GM23338 (cell line): ENCODE measurements at regions not wholly inside any gene's neighbourhood (a gene's known extent, or its start where the extent isn't known, plus 50 kb on each side); places are given as distances from the start of the nearest gene placed in this dataset.

Experiments used
- ATAC-seq: fragments of 200-7000 bp; cut with Tn5 transposase; 3 replicates; pipeline ENCODE4 v1.9.1; 2020
- DNase-seq: peaks from one replicate; pipeline ENCODE4 v3.0.0-alpha.2; 2015; ENCODE audit warnings: low spot score
- H2AFZ ChIP-seq: fragments of 200-600 bp; sonication (generic); 2 replicates; pipeline ENCODE4 v1.8.0; 2016; ENCODE audit warnings: antibody characterized with exemption, mild to moderate bottlenecking, moderate library complexity
- H3F3A ChIP-seq: fragments of 200-600 bp; sonication (generic); replicated peaks from 2 replicates; pipeline ENCODE4 v1.8.0; 2017; ENCODE audit warnings: antibody characterized with exemption, mixed run types, low read depth
- H3K27ac ChIP-seq: fragments of 200-600 bp; sonication (generic); 2 replicates; pipeline ENCODE4 v1.6.1; 2016; ENCODE audit warnings: low read depth
- H3K27me3 ChIP-seq: fragments of 200-600 bp; sonication (generic); 2 replicates; pipeline ENCODE4 v1.8.0; 2016; ENCODE audit warnings: mild to moderate bottlenecking, mixed run types, moderate library complexity; ENCODE audit not compliant: insufficient read depth
- H3K36me3 ChIP-seq: fragments of 200-600 bp; sonication (generic); 2 replicates; pipeline ENCODE4 v1.8.0; 2016; ENCODE audit warnings: mild to moderate bottlenecking; ENCODE audit not compliant: insufficient read depth
- H3K4me1 ChIP-seq: fragments of 200-600 bp; sonication (generic); 2 replicates; pipeline ENCODE4 v1.8.0; 2016; ENCODE audit warnings: mild to moderate bottlenecking, moderate library complexity; ENCODE audit not compliant: insufficient read depth
- H3K4me2 ChIP-seq: fragments of 200-600 bp; sonication (generic); 2 replicates; pipeline ENCODE4 v1.7.1; 2017; ENCODE audit warnings: mixed run types
- H3K4me3 ChIP-seq: fragments of 200-600 bp; sonication (generic); 2 replicates; pipeline ENCODE4 v1.6.1; 2016; ENCODE audit warnings: mixed run types
- H3K79me2 ChIP-seq: fragments of 200-600 bp; sonication (generic); replicated peaks from 2 replicates; pipeline ENCODE4 v1.8.0; 2017; ENCODE audit warnings: mild to moderate bottlenecking; ENCODE audit not compliant: insufficient read depth
- H3K9me2 ChIP-seq: fragments of 200-600 bp; sonication (generic); 2 replicates; pipeline ENCODE4 v1.8.0; 2017; ENCODE audit not compliant: insufficient read depth
- H4K20me1 ChIP-seq: fragments of 200-600 bp; sonication (generic); replicated peaks from 2 replicates; pipeline ENCODE4 v1.8.0; 2017; ENCODE audit warnings: mild to moderate bottlenecking; ENCODE audit not compliant: insufficient read depth
- H3K27ac Mint-ChIP-seq: 2 replicates; pipeline ENCODE4 v1.8.0; 2020; ENCODE audit warnings: inconsistent platforms, mild to moderate bottlenecking, moderate library complexity, mixed read lengths
- H3K27me3 Mint-ChIP-seq: 3 replicates; pipeline ENCODE4 v1.8.0; 2022; ENCODE audit warnings: low read depth, mild to moderate bottlenecking, moderate library complexity, mixed read lengths, inconsistent platforms; ENCODE audit not compliant: insufficient read depth, poor library complexity
- H3K36me3 Mint-ChIP-seq: 3 replicates; pipeline ENCODE4 v1.8.0; 2021; ENCODE audit warnings: low read depth, mild to moderate bottlenecking, inconsistent platforms, moderate library complexity, mixed read lengths
- H3K4me1 Mint-ChIP-seq: 3 replicates; pipeline ENCODE4 v1.8.0; 2020; ENCODE audit warnings: mild to moderate bottlenecking, inconsistent platforms, mixed read lengths
- H3K4me3 Mint-ChIP-seq: 3 replicates; pipeline ENCODE4 v1.8.0; 2021; ENCODE audit warnings: moderate library complexity, mild to moderate bottlenecking, inconsistent platforms, mixed read lengths
- H3K9me3 Mint-ChIP-seq: 3 replicates; pipeline ENCODE4 v1.8.0; 2020; ENCODE audit warnings: moderate library complexity, mild to moderate bottlenecking, inconsistent platforms, mixed read lengths
- CREB1 ChIP-seq: fragments of 250-450 bp; sonication (Bioruptor Pico); IDR thresholded peaks from 2 replicates; pipeline ENCODE4 v1.5.0; 2020; ENCODE audit warnings: low read depth, mild to moderate bottlenecking, moderate library complexity
- CTCF ChIP-seq, 2 experiments: fragments of 200-600 bp in 1 of 2; sonication (generic) in 1 of 2; conservative IDR thresholded peaks; 2 replicates each; pipeline versions ENCODE4 v1.5.1 to v1.6.1; 2016 to 2017; ENCODE audit warnings: antibody characterized with exemption in 2 of 2, low read depth in 2 of 2, mild to moderate bottlenecking in 2 of 2, moderate library complexity in 1 of 2
- ETS1 ChIP-seq: IDR thresholded peaks from 2 replicates; pipeline ENCODE4 v1.6.1; 2016; ENCODE audit warnings: antibody characterized with exemption
- EZH2 ChIP-seq: fragments of 200-600 bp; sonication (generic); IDR thresholded peaks from one replicate; pipeline ENCODE4 v1.8.0; 2017; ENCODE audit warnings: antibody characterized with exemption, mild to moderate bottlenecking, low read depth; ENCODE audit not compliant: unreplicated experiment
- EZH2phosphoT487 ChIP-seq: fragments of 200-600 bp; sonication (generic); IDR thresholded peaks from one replicate; pipeline ENCODE4 v1.8.1; 2018; ENCODE audit warnings: antibody characterized with exemption; ENCODE audit not compliant: unreplicated experiment
- JUNB ChIP-seq: IDR thresholded peaks from one replicate; pipeline ENCODE4 v1.6.1; 2016; ENCODE audit warnings: antibody characterized with exemption; ENCODE audit not compliant: unreplicated experiment
- NANOG ChIP-seq: IDR thresholded peaks from 2 replicates; pipeline ENCODE4 v1.6.1; 2016; ENCODE audit warnings: antibody characterized with exemption, borderline replicate concordance
- POLR2AphosphoS5 ChIP-seq: IDR thresholded peaks from 2 replicates; pipeline ENCODE4 v1.6.1; 2016; ENCODE audit warnings: antibody characterized with exemption, low read depth
- STAT1 ChIP-seq: IDR thresholded peaks from one replicate; pipeline ENCODE4 v1.6.1; 2016; ENCODE audit warnings: antibody characterized with exemption; ENCODE audit not compliant: unreplicated experiment
- ZNF114 ChIP-seq: fragments of 250-450 bp; sonication (Bioruptor Pico); IDR thresholded peaks from 2 replicates; pipeline ENCODE4 v1.5.0; 2020; ENCODE audit warnings: mild to moderate bottlenecking, moderate library complexity
- ZNF331 ChIP-seq: fragments of 250-450 bp; sonication (Bioruptor Pico); IDR thresholded peaks from 2 replicates; pipeline ENCODE4 v1.5.0; 2020; ENCODE audit warnings: low read depth, mild to moderate bottlenecking, moderate library complexity
- ZNF462 ChIP-seq: fragments of 250-450 bp; sonication (Bioruptor Pico); IDR thresholded peaks from 2 replicates; pipeline ENCODE4 v1.5.0; 2020; ENCODE audit warnings: mild to moderate bottlenecking, moderate library complexity
- TF ChIP-seq, protein P1 (sequence below): IDR thresholded peaks from one replicate; pipeline ENCODE4 v1.6.1; 2018; ENCODE audit warnings: antibody characterized with exemption; ENCODE audit not compliant: unreplicated experiment

DNA sequence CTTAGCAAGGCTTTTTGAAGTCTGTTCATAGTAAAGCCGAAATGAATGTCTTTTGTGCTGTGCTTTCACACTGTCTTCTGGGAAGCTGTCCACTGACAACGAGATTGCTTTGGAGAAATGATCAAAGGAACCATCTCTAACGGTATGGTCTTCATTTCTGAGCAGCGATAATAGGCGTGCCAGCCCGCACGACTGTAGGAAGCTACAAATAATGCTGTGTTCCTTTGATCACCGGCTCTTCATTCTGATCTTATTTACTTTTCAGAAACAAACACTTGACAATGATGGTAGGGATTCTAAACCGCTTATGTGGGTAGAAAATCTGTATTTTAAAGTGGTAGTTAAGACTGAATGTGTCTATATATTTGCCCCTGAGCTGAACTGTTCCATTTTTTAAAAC, 306.6 kb upstream of the EXOC2 start:
- no peaks in the 10 kb centered on the region for H3F3A ChIP-seq
- H3K27ac ChIP-seq, result no peak overlapping the region
- H3K9me2 ChIP-seq, result no peaks in the 10 kb centered on the region
- H3K27ac Mint-ChIP-seq, result no peak overlapping the region
- H2AFZ ChIP-seq, result no peak overlapping the region
- ATAC-seq (no peak), DNase-seq (no peak)
- H3K27me3 ChIP-seq, result no peaks in the 10 kb centered on the region
- TF ChIP-seq POLR2AphosphoS5 (no peak), NANOG (no peak), ETS1 (no peak), CTCF (conservative IDR thresholded peaks at IDR 0.05; ENCODE audit: low read depth in 2 of 2) (no peak), JUNB (no peak), EZH2phosphoT487 (no peak), ZNF462 (no peak), EZH2 (no peak), CREB1 (CRISPR knock-in tag) (no peak), ZNF331 (CRISPR knock-in tag) (no peak), STAT1 (no peak), ZNF114 (CRISPR knock-in tag) (no peak)
- TF ChIP-seq, protein P1, sequence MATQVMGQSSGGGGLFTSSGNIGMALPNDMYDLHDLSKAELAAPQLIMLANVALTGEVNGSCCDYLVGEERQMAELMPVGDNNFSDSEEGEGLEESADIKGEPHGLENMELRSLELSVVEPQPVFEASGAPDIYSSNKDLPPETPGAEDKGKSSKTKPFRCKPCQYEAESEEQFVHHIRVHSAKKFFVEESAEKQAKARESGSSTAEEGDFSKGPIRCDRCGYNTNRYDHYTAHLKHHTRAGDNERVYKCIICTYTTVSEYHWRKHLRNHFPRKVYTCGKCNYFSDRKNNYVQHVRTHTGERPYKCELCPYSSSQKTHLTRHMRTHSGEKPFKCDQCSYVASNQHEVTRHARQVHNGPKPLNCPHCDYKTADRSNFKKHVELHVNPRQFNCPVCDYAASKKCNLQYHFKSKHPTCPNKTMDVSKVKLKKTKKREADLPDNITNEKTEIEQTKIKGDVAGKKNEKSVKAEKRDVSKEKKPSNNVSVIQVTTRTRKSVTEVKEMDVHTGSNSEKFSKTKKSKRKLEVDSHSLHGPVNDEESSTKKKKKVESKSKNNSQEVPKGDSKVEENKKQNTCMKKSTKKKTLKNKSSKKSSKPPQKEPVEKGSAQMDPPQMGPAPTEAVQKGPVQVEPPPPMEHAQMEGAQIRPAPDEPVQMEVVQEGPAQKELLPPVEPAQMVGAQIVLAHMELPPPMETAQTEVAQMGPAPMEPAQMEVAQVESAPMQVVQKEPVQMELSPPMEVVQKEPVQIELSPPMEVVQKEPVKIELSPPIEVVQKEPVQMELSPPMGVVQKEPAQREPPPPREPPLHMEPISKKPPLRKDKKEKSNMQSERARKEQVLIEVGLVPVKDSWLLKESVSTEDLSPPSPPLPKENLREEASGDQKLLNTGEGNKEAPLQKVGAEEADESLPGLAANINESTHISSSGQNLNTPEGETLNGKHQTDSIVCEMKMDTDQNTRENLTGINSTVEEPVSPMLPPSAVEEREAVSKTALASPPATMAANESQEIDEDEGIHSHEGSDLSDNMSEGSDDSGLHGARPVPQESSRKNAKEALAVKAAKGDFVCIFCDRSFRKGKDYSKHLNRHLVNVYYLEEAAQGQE, result no peak
- H3K36me3 ChIP-seq, result no peaks in the 10 kb centered on the region
- H4K20me1 ChIP-seq, result no peaks in the 10 kb centered on the region
- no peaks in the 10 kb centered on the region for H3K79me2 ChIP-seq
- peaks cover 3% of the 10 kb centered on the region; the same call in 2 of the 3 replicates for H3K4me1 Mint-ChIP-seq
- no peak overlapping the region for H3K4me3 Mint-ChIP-seq
- no peaks in the 10 kb centered on the region for H3K36me3 Mint-ChIP-seq
- no peaks in the 10 kb centered on the region for H3K4me1 ChIP-seq
- H3K4me2 ChIP-seq, result no peak overlapping the region
- H3K27me3 Mint-ChIP-seq, result peaks cover 6% of the 10 kb centered on the region
- no peak overlapping the region for H3K4me3 ChIP-seq
- H3K9me3 Mint-ChIP-seq, result peaks cover 3% of the 10 kb centered on the region; the same call in 2 of the 3 replicates
